ENCODE measurements at regions not wholly inside any gene's neighbourhood (a gene's known extent, or its start where the extent isn't known, plus 50 kb on each side); places are given as distances from the start of the nearest gene placed in this dataset.
"Not testable (repeated sequence)": the region's sequence is repeated elsewhere in the genome, so short reads cannot be mapped to it uniquely, and the experiment has no call there.

DNA sequence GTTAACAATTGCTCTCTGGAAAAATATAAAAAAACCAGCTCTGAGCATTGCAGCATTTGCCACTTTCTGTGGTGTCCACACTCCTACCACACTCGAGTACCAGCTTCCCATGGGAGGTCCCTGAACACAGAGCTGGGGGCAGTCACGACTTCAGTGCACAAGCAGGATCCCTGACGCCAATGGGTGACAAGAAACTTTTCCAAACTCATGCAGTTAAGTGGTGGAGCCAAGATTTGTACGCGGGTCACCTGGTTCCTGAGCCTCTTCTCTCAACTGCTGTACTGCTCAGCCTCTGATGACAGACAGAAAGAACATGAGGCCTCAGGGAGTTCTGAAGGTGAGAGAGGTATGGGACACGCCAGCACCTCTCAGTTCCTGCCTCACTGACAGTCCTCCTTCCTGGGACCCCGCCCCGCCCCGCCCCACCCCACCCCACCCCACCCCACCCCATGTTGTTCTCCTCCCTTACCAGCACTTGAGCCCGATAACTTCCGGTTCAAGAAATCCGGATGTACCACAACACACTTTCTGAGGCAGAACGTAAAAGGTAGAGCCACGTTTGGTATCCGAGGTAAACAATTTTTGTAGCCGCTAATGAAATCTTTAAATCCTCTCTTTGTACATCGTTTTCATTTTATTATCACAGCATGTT lies 287.6 kb downstream of the MYCN start:
- no peak for DNase-seq

DNA sequence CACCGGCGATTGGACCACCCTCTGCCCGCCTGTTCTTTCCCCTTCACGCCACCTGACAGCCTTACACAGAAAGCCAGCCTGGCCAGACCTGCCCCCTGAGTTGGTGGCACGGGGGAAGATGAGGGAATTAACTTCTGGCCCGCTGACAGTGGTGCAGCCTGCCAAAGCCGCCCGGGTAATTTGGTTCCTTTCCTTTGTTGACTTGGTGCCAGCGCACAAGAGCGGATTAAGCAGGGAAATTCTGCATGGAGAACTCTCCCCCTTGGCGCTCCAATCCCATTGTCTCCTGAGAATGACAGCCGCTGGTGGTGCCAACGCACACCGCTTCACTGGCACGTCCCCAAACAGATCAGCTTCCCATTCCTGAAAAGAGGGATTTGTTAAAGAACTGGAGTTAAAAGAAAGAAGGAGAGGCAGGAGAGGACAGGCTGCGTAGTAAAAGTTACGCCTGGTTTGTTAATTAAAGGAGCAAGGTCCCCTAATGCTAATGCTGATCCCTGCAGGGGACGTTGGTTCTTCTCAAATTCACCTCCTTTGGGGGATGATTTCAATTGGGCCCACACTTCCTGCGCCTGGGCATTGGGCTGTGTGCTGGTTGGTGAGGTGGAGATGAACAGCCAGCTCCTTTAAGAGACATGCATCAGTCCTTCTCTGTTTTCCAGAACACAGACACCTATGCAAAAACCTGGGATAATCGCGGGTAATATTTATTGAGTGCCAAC lies 286.8 kb downstream of the MYCN start:
- no peak for DNase-seq

DNA sequence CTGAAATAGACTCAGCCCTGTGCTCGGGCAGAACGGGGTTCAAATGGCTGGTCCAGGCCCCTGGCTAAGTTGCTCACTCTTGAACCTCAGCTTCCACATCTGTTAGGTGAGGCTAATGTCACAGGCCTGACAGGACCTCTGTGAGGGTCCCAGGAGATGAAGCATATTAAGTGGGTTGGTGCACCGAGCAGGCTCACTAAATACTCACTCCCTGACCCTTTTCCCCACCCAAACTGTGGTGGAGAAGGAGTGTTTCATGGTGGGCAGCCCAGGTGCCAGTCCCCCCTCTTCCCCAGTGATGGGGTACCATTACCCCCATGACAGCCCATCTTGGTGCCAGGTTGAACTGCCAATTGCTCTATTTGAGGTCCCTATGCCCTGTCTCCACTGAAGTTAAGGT lies 286.0 kb downstream of the MYCN start:
- DNase-seq: no peak

DNA sequence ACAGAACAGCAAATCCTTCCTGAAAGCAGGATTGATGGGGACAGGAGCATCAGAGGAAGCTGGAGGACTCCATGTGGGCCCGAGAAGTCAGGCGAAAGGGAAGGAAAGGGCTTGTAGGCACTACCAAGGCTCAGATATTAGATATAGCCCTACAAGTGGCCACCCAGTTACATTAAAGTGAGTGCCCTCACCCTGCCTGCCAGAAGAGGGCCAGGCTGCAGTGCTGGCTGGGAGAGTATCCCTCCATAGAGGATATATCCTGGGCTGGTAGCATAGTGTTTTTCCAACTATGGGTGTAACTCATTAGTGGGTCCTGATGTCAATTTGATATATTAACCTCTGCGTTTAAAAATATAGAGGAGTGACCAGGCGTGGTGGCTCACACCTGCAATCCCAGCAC lies 285.2 kb downstream of the MYCN start:
- DNase-seq: no peak

DNA sequence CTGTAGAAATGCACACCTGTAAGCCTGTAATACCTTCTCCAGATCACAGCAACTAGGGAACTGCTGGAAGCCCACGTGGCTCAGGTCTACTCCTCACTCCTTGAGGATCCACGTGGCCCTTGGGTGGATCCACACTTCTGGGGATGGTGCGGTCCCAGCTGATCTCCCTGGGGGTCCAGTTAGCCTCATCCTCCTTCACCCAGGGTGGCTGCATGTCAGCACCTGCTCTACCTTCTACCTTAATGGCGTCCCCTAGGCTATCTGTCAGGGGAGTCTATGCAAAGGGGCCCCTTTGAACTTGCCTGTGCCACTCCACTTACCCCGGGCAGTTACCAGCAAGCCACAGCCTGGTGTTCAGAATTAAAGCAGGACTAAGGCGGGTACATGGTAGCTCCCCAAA lies 284.7 kb downstream of the MYCN start:
- no peak for DNase-seq

DNA sequence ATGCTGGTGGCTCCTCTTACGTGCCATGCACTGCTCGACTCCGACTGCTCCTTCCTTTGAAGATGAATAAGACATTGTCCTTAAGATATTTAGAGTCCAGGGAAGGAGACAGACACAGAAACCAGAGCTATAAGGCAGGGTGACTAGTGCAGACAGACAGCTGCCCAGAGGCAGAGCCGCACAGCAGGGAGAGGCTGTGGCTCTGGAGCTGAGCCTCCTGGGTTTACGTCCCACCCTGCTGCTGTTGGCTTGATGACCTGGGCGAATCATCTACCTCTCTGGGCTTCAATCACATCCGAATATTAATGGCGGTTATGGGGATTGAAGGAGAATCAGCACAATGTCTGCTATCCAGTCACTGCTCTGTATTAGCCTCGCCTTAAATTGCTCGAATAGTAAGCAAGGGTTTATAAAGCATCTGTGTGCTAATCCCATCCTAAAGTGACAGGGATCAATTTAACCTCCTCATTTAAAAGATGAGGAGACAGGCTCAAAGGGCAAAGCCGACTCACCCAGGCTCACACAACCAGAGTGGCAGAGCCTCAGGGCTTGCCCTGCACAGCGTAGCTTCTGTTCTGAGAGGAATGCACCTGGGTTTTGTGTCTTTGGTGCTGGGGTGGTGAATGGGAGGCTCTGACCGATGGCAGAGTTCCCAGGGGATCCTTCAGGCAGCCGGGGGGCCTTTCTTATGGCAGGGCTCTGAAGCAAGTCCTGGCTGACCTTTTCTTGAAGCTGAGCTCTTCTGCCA lies 284.1 kb downstream of the MYCN start:
- DNase-seq: no peak

DNA sequence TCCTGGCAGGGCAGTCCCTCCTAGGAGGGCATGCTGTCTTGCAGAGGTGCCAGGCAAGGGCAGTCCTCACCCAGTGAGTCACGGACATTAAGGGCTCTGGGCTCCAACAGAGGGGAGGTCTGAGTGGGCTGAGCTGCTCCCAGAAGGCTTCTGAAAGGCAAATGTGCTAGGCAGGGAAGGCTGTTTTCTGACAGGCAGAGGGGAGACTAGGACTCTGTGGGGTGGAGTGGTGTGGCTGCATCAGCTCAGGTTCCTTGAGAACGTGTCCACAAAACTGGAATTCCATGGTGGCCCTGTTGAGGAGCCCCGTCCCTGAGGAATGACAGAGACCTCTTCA lies 283.5 kb downstream of the MYCN start:
- no peak for DNase-seq

DNA sequence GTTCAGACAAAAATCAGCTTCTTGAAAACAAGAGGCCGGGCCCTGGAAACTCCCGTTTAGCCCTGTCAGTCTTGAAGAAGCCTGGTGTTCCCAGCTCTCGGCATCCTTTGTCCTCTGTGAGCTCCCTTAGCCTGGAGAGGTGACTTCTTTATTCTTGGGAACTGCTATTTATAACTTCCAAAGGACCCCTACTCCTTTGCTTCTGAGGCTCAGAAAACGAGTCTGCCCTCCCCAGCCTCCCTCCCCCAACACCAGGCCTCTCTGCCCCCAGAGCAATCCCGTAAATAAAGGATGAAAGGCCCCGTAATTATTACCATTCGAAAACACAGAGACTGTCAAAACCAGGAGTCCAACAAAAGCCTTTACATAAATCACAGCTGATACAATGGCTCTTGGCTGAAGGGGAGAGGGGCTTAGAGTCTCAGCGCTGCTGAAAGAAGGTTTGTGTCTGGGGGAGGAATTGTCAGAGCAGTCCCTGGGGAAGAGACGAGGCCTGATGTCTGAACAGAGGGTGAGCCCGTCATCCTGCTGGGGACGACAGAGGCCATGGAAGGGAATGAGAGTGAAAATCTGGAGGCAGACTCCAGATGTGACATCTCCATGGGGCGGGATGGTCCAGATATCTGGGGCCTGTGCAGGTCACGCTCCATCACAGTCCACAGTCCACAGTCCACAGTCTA lies 283.0 kb downstream of the MYCN start:
- no peak for DNase-seq

DNA sequence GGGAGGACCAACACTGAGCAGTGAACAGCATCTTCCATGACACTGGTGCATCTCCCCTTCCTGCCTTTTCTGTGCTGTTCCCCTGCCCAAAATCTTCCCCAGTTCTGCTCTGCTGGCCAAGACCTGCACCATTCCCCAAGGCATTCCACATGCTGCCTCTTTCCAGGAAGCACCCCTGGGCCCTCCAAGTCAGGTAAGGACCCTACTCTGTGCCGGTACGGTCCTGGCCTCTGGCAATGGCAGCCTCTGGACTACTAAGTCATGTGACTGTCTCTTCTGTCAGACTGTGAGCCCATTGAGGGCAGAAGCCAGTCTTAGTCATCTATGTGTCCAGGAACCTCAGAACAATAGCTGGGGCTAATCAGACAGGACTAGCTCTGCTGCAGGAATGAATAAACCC lies 282.0 kb downstream of the MYCN start:
- no peak for DNase-seq

DNA sequence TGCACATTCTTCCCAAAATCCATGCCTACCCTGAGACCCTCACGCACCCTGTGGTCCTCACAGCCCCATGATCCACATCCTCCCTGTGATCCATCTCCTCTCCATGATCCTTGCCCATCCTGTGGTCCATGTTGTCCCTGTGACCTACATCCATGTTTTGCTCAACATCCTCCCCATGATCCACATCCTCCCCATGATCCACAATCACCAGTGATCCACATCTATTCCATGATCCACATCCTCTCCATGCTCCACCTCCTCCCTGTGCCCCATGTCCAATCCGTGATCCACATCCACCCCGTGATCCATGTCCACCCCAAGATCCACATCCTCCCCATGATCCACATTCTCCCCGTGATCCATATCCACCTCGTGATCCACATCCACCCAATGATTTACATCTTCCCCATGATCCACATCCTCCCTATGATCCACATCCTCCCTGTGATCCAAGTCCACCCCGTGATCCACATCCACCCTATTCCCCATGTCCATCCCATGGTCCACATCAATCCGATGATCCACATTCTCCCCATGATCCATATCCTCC lies 281.2 kb downstream of the MYCN start:
- no peak for DNase-seq

DNA sequence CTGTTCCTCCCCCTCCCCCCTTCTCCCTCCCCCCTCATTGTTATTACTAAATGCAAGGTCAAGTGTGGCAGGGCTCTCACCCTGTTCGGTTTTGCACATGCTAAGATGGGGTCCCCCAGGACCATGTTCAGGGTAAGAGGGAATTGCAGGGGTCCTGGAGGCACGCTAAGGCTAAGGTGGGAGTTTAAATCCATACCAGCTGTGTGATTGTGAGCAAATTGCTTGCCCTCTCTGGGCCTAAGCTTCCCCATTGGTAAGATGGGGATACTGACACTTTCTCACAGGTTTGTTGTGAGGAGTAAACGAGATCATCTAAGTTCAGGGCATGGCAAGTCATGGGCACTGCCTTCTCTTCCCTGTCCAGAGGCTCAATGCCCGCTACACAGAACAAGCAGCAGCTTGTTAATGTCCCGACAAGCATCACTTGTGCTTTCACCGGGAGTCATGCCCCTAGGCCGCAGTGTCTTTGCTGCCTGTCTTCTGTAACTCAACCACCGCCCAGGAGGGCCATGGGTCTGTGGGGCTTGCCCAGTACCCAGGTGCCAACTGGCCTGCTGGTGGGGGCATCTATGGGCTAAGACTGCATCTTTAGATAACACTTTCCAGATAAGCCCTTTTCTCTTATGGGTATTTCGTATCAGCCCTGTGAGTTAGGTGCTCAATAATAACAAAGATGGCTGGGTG lies 279.1 kb downstream of the MYCN start:
- no peak for DNase-seq

DNA sequence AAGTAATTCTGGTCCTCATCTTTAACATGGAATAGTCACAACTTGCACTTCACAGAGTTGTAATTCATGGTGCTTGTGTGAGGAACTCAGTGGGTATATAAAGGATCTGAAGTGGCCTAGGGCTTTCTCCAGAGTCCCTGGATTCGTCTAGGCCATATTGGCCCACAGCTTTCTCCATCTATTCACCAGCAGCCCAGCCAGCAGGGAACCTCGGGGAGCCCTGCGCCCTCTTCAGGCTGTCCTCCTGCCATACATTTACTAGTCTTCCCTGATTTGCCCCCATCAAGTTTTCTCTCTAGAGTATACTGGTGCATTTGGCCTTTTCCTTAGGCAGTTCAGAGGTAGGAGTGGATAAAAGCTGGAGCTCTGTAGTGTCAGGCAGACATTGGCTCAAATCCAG lies 278.3 kb downstream of the MYCN start:
- DNase-seq: peak in 1 of 2 donors; percentile 3

DNA sequence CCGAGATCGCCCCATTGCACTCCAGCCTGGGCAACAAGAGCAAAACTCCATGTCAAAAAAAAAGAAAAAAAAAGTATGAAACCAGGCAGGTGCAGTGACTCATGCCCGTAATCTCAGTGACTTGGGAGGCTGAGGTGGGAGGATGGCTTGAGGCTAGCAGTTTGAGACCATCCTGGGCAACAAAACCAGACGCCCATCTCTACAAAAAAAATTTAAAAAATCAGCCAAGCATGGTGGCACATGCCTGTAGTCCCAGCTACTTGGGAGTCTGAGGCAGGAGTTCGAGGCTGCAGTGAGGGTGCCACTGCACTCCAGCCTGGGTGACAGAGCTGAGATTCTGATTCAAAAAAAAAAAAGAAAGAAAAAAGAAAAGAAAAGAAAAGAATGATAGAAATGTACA lies 277.8 kb downstream of the MYCN start:
- DNase-seq: no peak

DNA sequence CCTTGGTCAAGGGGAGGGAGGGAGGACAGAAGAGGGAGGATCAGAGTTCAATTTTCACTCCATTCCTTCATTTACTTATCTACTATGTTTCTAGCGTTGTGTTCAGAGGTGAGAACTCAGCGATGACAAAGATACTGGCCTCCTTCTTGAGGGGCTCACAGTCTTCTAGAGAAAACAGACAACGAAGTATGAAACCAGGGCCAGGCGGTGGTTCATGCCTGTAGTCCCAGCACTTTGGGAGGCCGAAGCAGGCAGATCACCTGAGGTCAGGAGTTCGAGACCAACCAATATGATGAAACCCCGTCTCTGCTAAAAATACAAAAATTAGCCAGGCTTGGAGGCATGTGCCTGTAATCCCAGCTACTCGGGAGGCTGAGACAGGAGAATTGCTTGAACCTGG lies 277.4 kb downstream of the MYCN start:
- DNase-seq: not testable (repeated sequence)

DNA sequence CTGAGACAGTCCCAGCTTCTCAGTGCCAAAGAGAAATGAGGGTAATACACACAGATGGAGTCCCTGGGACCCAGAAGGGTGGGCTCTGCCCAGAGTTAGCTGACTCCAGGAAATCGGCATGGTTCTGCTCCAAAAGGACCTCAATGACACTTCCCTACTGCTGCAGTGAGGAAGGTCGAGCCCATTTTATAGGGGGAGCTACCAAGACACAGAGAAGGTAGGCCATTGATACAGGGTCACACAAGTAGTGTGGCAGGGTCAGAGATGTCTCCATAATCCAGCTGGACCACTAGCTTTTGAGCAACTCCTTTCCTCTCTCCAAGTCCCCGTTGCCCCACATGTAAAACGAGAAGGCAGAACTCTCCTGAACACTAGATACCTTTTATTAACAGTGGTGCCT lies 276.9 kb downstream of the MYCN start:
- no peak for DNase-seq

DNA sequence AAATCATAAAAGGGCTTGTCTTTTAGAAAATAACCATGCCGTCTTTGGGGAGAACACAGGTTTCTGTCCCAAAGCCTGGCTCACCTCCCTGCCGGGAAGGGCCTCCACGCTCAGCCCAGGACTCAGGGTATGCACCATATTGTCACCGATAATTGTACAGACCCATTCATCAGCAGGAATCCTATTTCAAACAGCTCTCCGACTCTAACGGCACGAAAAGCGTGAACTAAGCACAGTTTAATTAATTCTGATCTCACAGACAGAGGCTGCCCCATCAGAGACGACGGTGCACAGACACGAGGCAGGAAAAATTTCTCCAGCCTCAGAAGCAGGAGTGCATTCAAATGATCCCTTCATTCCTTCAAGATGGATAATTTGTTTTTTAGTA lies 276.2 kb downstream of the MYCN start:
- no peak for DNase-seq

DNA sequence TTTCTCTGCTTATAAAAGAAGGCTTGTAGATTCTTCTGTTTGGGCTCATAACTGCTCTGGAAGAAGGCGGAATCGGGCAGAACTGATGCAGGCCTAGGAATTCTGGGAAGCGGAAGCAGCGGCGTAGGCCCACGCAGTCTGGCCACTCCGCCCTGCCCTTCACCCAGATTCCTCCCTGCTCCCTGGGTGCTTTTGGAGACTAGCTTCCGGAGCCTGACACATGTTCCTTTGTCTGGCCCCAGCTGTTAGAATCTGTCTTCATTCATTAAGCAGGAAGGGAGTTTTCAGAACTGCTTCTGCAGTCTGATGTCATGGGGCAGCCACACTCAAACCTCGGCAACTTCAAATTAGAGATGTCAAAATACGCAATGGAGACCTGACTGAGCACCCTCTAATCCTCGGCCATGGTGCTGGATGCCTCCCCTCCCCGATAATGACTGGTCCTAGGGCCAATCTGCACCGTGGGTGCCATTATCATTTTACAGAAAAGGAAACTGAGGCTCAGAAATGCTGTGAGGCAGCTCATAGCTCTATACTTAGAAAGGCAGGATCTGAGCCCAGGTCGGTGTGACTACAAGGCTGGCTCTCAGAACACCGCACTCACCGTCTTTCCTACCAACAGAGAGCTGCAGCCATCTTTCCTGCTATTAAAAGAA lies 275.7 kb downstream of the MYCN start:
- DNase-seq: no peak

DNA sequence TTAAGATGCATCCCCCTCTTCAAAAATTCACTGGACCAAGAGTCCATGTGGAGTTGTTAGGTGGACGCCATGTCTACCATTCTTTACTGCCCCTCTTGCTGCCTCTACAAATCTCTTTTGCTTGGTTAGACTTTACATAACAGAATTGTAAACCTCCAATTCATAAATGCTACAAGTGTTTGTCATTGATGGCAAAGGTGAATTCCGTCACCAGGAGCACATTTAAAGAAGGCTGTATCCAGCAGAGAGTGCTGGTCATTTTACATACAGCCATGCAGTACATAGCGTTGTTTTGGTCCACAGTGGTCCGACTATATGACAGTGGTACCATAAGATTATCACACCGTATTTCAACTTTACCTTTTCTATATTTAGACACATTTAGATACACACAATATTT lies 274.5 kb downstream of the MYCN start:
- no peak for DNase-seq

DNA sequence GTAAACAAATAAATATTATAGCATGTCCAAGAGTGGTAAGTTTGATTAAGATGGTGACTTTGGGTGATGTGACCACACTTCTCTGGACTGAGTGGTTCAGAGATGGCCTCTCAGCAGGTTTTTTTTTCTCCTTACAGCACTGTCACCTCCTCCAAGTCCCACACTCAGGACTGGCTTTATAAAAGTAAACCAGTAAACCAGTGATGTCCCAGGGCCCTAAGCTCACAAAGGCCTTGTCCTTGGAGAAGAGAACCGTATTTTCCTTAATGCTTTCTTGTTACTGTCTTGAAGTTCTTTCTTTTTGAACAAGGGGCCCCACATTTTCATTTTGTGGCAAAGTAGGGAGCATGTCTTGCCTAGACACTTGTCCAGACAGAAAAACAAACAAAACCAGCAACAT lies 274.0 kb downstream of the MYCN start:
- DNase-seq: no peak

DNA sequence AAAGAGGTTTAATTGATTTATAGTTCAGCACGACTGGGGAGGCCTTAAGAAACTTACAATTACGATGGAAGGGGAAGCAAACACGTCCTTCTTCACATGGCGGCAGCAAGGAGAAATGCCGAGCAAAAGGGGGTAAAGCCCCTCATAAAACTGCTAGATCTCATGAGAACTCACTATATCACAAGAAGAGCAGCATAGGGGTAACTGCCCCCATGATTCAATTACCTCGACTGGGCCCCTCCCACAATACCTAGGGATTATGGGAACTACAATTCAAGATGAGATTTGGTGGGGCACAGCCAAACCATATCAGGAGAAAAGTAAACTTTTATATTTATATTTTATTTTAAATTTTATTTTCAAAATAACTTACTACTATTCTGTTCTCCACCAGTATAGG lies 272.0 kb downstream of the MYCN start:
- no peak for DNase-seq

DNA sequence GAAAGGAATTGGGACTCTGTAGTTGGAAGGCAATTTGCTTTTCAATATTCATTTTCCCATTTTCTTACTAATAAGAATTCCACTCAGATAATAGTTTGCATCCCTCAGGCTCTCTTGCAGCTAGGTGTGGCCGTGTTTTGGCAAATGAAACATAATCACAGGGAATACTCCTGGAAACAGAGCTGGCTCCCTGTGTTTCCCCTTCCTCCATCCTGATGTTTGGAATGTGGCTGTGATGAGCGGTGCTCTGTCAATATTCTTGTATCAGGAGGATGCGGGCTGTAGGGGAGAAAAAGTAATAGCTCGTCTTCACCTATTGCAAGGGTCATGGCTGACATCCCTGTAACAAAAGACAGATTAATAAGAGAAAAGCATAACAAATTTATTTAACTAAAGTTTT lies 271.0 kb downstream of the MYCN start:
- DNase-seq: no peak

DNA sequence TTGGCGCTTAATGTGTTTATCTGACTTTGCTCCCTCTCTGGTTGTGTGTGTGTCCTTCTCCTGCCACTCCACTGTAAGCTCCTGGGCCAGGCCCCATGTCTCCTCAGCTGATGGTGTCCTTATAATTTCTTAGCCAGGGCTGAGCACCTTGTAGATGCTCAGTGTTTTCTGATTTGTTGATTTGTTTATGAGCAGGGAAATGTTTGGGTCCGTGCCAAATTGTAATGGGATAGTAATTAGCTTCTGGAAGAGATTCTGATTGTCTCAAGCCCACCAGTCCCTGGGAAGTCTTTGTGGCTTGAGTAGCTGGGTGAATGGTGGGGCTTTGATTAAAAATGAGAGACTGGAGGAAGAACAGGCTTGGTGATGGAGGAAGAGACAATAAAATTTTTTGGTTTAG lies 270.5 kb downstream of the MYCN start:
- DNase-seq: no peak

Measured in stimulated activated CD4-positive, alpha-beta T cell treated with anti-CD3 and anti-CD28 coated beads, Interleukin-2, amount 100 ng/mL, for 24 hours (primary cell).